Keratinocyte (primary cell): ENCODE measurements at regions not wholly inside any gene's neighbourhood (a gene's known extent, or its start where the extent isn't known, plus 50 kb on each side); places are given as distances from the start of the nearest gene placed in this dataset.

Source experiments
- DNase-seq: peaks from one replicate; pipeline ENCODE4 v3.0.0-alpha.2; 2011; ENCODE audit warnings: low read depth, missing footprints, low spot score
- FAIRE-seq: peaks from 2 replicates; lab custom pipeline; 2011; peaks lifted over from hg19 to GRCh38; lab: Jason Lieb, UNC
- H2AFZ ChIP-seq: 2 replicates; pipeline ENCODE4 v1.6.0; 2012; ENCODE audit warnings: low read length, control low read depth, inconsistent platforms; ENCODE audit not compliant: control insufficient read depth
- H3K27ac ChIP-seq: 2 replicates; pipeline ENCODE4 v1.5.1; 2011; ENCODE audit warnings: low read length; ENCODE audit not compliant: control insufficient read depth, insufficient read depth
- H3K27me3 ChIP-seq: 3 replicates; pipeline ENCODE4 v1.6.0; 2011; ENCODE audit warnings: low read length; ENCODE audit not compliant: control insufficient read depth, insufficient read depth; ENCODE audit errors: extremely low read depth
- H3K36me3 ChIP-seq, 2 experiments: 2 replicates in 1 of 2; 3 replicates in 1 of 2; pipeline ENCODE4 v1.5.1; 2011; ENCODE audit warnings: low read length in 2 of 2, mild to moderate bottlenecking in 1 of 2; ENCODE audit not compliant: control insufficient read depth in 2 of 2, insufficient read depth in 2 of 2; ENCODE audit errors: extremely low read depth in 1 of 2
- H3K4me1 ChIP-seq: 3 replicates; pipeline ENCODE4 v1.5.1; 2011; ENCODE audit warnings: low read length; ENCODE audit not compliant: control insufficient read depth, insufficient read depth; ENCODE audit errors: extremely low read depth
- H3K4me2 ChIP-seq: 3 replicates; pipeline ENCODE4 v1.6.0; 2011; ENCODE audit warnings: low read depth, low read length; ENCODE audit not compliant: control insufficient read depth, insufficient read depth; ENCODE audit errors: extremely low read depth
- H3K4me3 ChIP-seq, 3 experiments: fragments of 200-600 bp in 1 of 3; sonication (generic) in 1 of 3; 2 replicates in 2 of 3; 3 replicates in 1 of 3; pipeline ENCODE4 v1.5.1; 2011 to 2016; ENCODE audit warnings: low read length in 3 of 3, mild to moderate bottlenecking in 3 of 3, control low read depth in 2 of 3, inconsistent platforms in 1 of 3, low read depth in 1 of 3, mixed read lengths in 1 of 3, mixed run types in 1 of 3, moderate library complexity in 1 of 3; ENCODE audit not compliant: control insufficient read depth in 2 of 3, insufficient read depth in 2 of 3; ENCODE audit errors: extremely low read depth in 1 of 3
- H3K79me2 ChIP-seq: 2 replicates; pipeline ENCODE4 v1.6.0; 2012; ENCODE audit warnings: low read length; ENCODE audit not compliant: control insufficient read depth, insufficient read depth
- H3K9ac ChIP-seq: 3 replicates; pipeline ENCODE4 v1.6.0; 2011; ENCODE audit warnings: low read length; ENCODE audit not compliant: control insufficient read depth, insufficient read depth; ENCODE audit errors: extremely low read depth
- H3K9me1 ChIP-seq: 3 replicates; pipeline ENCODE4 v1.6.0; 2011; ENCODE audit warnings: low read length; ENCODE audit not compliant: control insufficient read depth, insufficient read depth; ENCODE audit errors: extremely low read depth
- H3K9me3 ChIP-seq: 2 replicates; pipeline ENCODE4 v1.5.1; 2012; ENCODE audit warnings: low read depth, low read length; ENCODE audit not compliant: control insufficient read depth
- H4K20me1 ChIP-seq: 3 replicates; pipeline ENCODE4 v1.6.0; 2011; ENCODE audit warnings: low read length; ENCODE audit not compliant: control insufficient read depth, insufficient read depth; ENCODE audit errors: extremely low read depth
- EZH2 ChIP-seq: IDR thresholded peaks from one replicate; pipeline ENCODE4 v1.6.1; 2012; ENCODE audit warnings: inconsistent platforms, mild to moderate bottlenecking, low read length, moderate library complexity
- dilution Hi-C: fragments of 300-500 bp; cut with MboI; formaldehyde crosslinking; loops from one replicate; pipeline ENCODE4 v1.7.0; 2020; ENCODE audit warnings: low sequenced_read_pairs; ENCODE audit not compliant: extremely low pct_ligation_motif_present
- TF ChIP-seq, protein P1 (sequence below), 3 experiments: IDR thresholded peaks in 1 of 3; conservative IDR thresholded peaks in 1 of 3; optimal IDR thresholded peaks in 1 of 3; 2 replicates in 2 of 3; 3 replicates in 1 of 3; pipeline versions ENCODE3 to v1.5.1; 2011; ENCODE audit warnings: low read length in 3 of 3, mild to moderate bottlenecking in 3 of 3, moderate library complexity in 2 of 3, control low read depth in 1 of 3, inconsistent platforms in 1 of 3; ENCODE audit not compliant: insufficient read depth in 2 of 3; ENCODE audit errors: extremely low read depth in 1 of 3

DNA sequence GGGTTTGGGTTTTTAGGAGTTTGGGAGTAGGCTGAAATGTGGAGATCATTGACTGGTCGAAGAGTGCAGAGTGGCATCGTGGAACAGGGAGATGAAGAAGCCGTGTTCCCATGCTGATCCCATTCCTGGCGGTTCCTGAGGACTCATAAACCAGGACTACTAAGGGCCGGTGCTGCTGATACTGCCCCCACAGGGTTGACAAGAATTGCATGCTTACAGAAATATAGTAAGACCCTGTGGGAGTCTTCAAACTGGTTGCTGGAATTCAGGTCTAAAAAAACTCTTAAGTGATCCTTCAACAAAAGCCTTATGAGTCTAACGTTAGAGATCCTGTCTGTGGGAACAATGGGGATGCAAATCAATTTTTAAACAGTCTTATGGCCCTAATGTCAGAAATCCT lies 64.0 kb upstream of the ARHGAP5 start:
- DNase-seq (no peak), FAIRE-seq (no peak)
- H3K27ac ChIP-seq: no peak overlapping the region
- H3K4me3 ChIP-seq: no peak overlapping the region
- peaks cover 13% of the 10 kb centered on the region for H3K4me1 ChIP-seq
- no peaks in the 10 kb centered on the region for H3K9me3 ChIP-seq
- dilution Hi-C loops: no loop called here
- no peak overlapping the region for H3K9ac ChIP-seq
- no peaks in the 10 kb centered on the region for H4K20me1 ChIP-seq
- no peaks in the 10 kb centered on the region for H3K79me2 ChIP-seq
- H3K9me1 ChIP-seq: peaks cover 2% of the 10 kb centered on the region
- no peak overlapping the region for H2AFZ ChIP-seq
- H3K27me3 ChIP-seq: no peaks in the 10 kb centered on the region
- no peak overlapping the region for H3K4me2 ChIP-seq
- TF ChIP-seq, protein P1, sequence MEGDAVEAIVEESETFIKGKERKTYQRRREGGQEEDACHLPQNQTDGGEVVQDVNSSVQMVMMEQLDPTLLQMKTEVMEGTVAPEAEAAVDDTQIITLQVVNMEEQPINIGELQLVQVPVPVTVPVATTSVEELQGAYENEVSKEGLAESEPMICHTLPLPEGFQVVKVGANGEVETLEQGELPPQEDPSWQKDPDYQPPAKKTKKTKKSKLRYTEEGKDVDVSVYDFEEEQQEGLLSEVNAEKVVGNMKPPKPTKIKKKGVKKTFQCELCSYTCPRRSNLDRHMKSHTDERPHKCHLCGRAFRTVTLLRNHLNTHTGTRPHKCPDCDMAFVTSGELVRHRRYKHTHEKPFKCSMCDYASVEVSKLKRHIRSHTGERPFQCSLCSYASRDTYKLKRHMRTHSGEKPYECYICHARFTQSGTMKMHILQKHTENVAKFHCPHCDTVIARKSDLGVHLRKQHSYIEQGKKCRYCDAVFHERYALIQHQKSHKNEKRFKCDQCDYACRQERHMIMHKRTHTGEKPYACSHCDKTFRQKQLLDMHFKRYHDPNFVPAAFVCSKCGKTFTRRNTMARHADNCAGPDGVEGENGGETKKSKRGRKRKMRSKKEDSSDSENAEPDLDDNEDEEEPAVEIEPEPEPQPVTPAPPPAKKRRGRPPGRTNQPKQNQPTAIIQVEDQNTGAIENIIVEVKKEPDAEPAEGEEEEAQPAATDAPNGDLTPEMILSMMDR (optimal IDR thresholded peaks at IDR 0.05 in 1 of 3, IDR thresholded peaks at IDR 0.05 in 1 of 3, conservative IDR thresholded peaks at IDR 0.05 in 1 of 3; ENCODE audit: extremely low read depth in 1 of 3, insufficient read depth in 2 of 3, low read length in 3 of 3): no peak
- no peak for TF ChIP-seq EZH2
- H3K36me3 ChIP-seq: no peaks in the 10 kb centered on the region

DNA sequence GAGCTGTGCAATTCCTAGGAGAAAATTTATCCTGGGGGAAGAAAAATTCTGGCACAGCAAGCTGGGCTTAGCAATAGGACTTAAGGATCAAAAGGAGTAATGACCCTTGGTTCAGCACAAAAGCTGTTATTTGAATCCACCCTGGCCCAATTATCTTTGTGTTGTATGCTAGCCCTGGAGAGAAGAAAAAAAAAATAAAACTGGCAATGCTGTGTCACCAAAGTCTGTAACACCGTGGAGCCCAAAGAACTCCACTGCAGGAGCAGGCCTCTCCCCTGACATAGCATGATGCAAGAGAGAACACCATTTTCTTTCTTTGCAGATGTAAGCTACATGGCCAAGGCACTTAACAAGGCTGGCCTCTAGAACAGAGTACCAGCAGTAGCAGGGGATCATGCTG lies 63.0 kb upstream of the ARHGAP5 start:
- no peak overlapping the region for H3K27ac ChIP-seq
- no peaks in the 10 kb centered on the region for H3K36me3 ChIP-seq
- no peak for FAIRE-seq
- dilution Hi-C loops: no loop called here
- H3K9me3 ChIP-seq: no peaks in the 10 kb centered on the region
- no peak overlapping the region for H3K4me3 ChIP-seq
- no peaks in the 10 kb centered on the region for H4K20me1 ChIP-seq
- peaks cover 2% of the 10 kb centered on the region for H3K9me1 ChIP-seq
- H3K4me2 ChIP-seq: no peak overlapping the region
- TF ChIP-seq, protein P1 (optimal IDR thresholded peaks at IDR 0.05 in 1 of 3, IDR thresholded peaks at IDR 0.05 in 1 of 3, conservative IDR thresholded peaks at IDR 0.05 in 1 of 3; ENCODE audit: extremely low read depth in 1 of 3, insufficient read depth in 2 of 3, low read length in 3 of 3): no peak
- TF ChIP-seq EZH2: no peak
- H3K9ac ChIP-seq: no peak overlapping the region
- no peak for DNase-seq
- H3K79me2 ChIP-seq: no peaks in the 10 kb centered on the region
- no peaks in the 10 kb centered on the region for H3K27me3 ChIP-seq
- H3K4me1 ChIP-seq: peaks cover 23% of the 10 kb centered on the region
- H2AFZ ChIP-seq: no peak overlapping the region
